Panc1 (cell line): ENCODE measurements at regions not wholly inside any gene's neighbourhood (a gene's known extent, or its start where the extent isn't known, plus 50 kb on each side); places are given as distances from the start of the nearest gene placed in this dataset.

ENCODE experiments used
- ATAC-seq: fragments of 200-7000 bp; cut with Tn5 transposase; 2 replicates; pipeline ENCODE4 v1.9.1; 2020; ENCODE audit warnings: mild to moderate bottlenecking, moderate library complexity
- BruUV-seq: library from RNA; stranded (reverse); fragments of 400-500 nt; replicated peaks from 2 replicates; lab custom pipeline; 2021; lab: Mats Ljungman, UMichigan
- CTCF ChIA-PET: fragments of 300-600 bp; sonication (Branson Sonifier 250); formaldehyde crosslinking; loops from one replicate; lab custom pipeline; 2022; ENCODE audit warnings: antibody characterized with exemption; lab: Charles Lee
- POLR2A ChIA-PET: fragments of 300-600 bp; sonication (Branson Sonifier 250); formaldehyde crosslinking; loops from one replicate; lab custom pipeline; 2022; ENCODE audit warnings: antibody characterized with exemption; lab: Charles Lee
- DNase-seq: peaks from one replicate; pipeline ENCODE4 v3.0.0-alpha.2; 2010; ENCODE audit warnings: low read depth, low spot score
- H3K27ac ChIP-seq: 2 replicates; pipeline ENCODE4 v1.5.1; 2011; ENCODE audit warnings: mild to moderate bottlenecking, low read length, inconsistent platforms
- H3K27me3 ChIP-seq: fragments of 200-500 bp; sonication (Bioruptor generic); 2 replicates; pipeline ENCODE4 v1.6.0; 2014; ENCODE audit warnings: low read length, inconsistent platforms; ENCODE audit not compliant: control insufficient read depth, insufficient read depth
- H3K36me3 ChIP-seq: fragments of 200-500 bp; sonication (Bioruptor generic); 2 replicates; pipeline ENCODE4 v1.5.1; 2014; ENCODE audit warnings: inconsistent platforms, mild to moderate bottlenecking, low read length, moderate library complexity; ENCODE audit not compliant: control insufficient read depth, insufficient read depth
- H3K4me1 ChIP-seq: 2 replicates; pipeline ENCODE4 v1.5.1; 2011; ENCODE audit warnings: inconsistent platforms, mild to moderate bottlenecking, low read length, moderate library complexity; ENCODE audit not compliant: control insufficient read depth, insufficient read depth
- H3K4me3 ChIP-seq, 2 experiments: 2 replicates each; pipeline ENCODE4 v1.5.1; 2011 to 2012; ENCODE audit warnings: low read depth in 2 of 2, low read length in 2 of 2, mild to moderate bottlenecking in 2 of 2, inconsistent platforms in 1 of 2, moderate library complexity in 1 of 2
- H3K9me3 ChIP-seq: fragments of 200-500 bp; sonication (Bioruptor generic); 2 replicates; pipeline ENCODE4 v1.5.1; 2014; ENCODE audit warnings: low read depth, mild to moderate bottlenecking, inconsistent platforms, low read length, moderate library complexity; ENCODE audit not compliant: control insufficient read depth, insufficient read depth
- POLR2AphosphoS5 ChIP-seq: IDR thresholded peaks from 2 replicates; pipeline ENCODE4 v1.6.1; 2012; ENCODE audit warnings: mild to moderate bottlenecking, low read depth, low read length, moderate library complexity
- REST ChIP-seq, 2 experiments: IDR thresholded peaks; 2 replicates each; pipeline ENCODE4 v1.6.1; 2011 to 2012; ENCODE audit warnings: low read depth in 2 of 2, control low read depth in 1 of 2, low read length in 1 of 2, mild to moderate bottlenecking in 1 of 2, moderate library complexity in 1 of 2; ENCODE audit not compliant: insufficient read depth in 1 of 2
- SIN3A ChIP-seq: IDR thresholded peaks from 2 replicates; pipeline ENCODE4 v1.6.1; 2012; ENCODE audit warnings: low read depth, mild to moderate bottlenecking, low read length, moderate library complexity, borderline replicate concordance; ENCODE audit not compliant: insufficient read depth
- TCF7L2 ChIP-seq: IDR thresholded peaks from 2 replicates; pipeline ENCODE4 v1.6.1; 2011; ENCODE audit warnings: mild to moderate bottlenecking, low read depth, low read length, inconsistent platforms
- in situ Hi-C: cut with HindIII; loops from 2 replicates; pipeline ENCODE4 v1.10.0; 2016; ENCODE audit warnings: low sequenced_read_pairs, low pct_unique_long_range_greater_than_20kb
- intact Hi-C: fragments of 100-400 bp; cut with micrococcal nuclease; formaldehyde crosslinking; loops from one replicate; pipeline ENCODE4 v1.10.0; 2022; ENCODE audit not compliant: unreplicated experiment
- TF ChIP-seq, protein P1 (sequence below): fragments of 450-650 bp; IDR thresholded peaks from 2 replicates; pipeline ENCODE4 v1.5.1; 2017; ENCODE audit warnings: mild to moderate bottlenecking

GRCh38 chr14:61620130-61620946 lies 75.0 kb upstream of the HIF1A start:
- Histone ChIP-seq H3K4me1 (no peaks in the 10 kb centered on the region), H3K4me3 (no peak overlapping the region), H3K27me3 (no peaks in the 10 kb centered on the region), H3K9me3 (no peaks in the 10 kb centered on the region), H3K36me3 (no peaks in the 10 kb centered on the region), H3K27ac (no peak overlapping the region)
- no TSS peak for BruUV-seq
- POLR2A ChIA-PET: no interaction called here
- TF ChIP-seq, protein P1, sequence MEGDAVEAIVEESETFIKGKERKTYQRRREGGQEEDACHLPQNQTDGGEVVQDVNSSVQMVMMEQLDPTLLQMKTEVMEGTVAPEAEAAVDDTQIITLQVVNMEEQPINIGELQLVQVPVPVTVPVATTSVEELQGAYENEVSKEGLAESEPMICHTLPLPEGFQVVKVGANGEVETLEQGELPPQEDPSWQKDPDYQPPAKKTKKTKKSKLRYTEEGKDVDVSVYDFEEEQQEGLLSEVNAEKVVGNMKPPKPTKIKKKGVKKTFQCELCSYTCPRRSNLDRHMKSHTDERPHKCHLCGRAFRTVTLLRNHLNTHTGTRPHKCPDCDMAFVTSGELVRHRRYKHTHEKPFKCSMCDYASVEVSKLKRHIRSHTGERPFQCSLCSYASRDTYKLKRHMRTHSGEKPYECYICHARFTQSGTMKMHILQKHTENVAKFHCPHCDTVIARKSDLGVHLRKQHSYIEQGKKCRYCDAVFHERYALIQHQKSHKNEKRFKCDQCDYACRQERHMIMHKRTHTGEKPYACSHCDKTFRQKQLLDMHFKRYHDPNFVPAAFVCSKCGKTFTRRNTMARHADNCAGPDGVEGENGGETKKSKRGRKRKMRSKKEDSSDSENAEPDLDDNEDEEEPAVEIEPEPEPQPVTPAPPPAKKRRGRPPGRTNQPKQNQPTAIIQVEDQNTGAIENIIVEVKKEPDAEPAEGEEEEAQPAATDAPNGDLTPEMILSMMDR: no peak
- no peak for TF ChIP-seq TCF7L2
- no peak for TF ChIP-seq POLR2AphosphoS5
- TF ChIP-seq REST (IDR thresholded peaks at IDR 0.05; ENCODE audit: insufficient read depth in 1 of 2, low read depth in 2 of 2, low read length in 1 of 2): no peak
- no peak for TF ChIP-seq SIN3A
- in situ Hi-C loops: no loop called here
- no peak for ATAC-seq
- DNase-seq: no peak
- CTCF ChIA-PET: interaction anchor here (0.6 kb wide), 1 partner anchor 218 kb away, joined by 4 read pairs; no protein-coding TSS in a partner anchor
- intact Hi-C loops: no loop called here

GRCh38 chr14:61621444-61621843 lies 73.9 kb upstream of the HIF1A start:
- Histone ChIP-seq H3K9me3 (no peaks in the 10 kb centered on the region), H3K27ac (no peak overlapping the region)

More at GRCh38 chr14:61621444-61621843, 73.9 kb upstream of the HIF1A start:
- ATAC-seq: no peak
- DNase-seq: no peak
- Histone ChIP-seq H3K27me3 (no peaks in the 10 kb centered on the region), H3K4me1 (no peaks in the 10 kb centered on the region), H3K36me3 (no peaks in the 10 kb centered on the region), H3K4me3 (no peak overlapping the region)
- intact Hi-C loops: no loop called here
- BruUV-seq: no TSS peak
- CTCF ChIA-PET: no interaction called here
- POLR2A ChIA-PET: no interaction called here
- TF ChIP-seq, protein P1: no peak
- TF ChIP-seq TCF7L2: no peak
- no peak for TF ChIP-seq SIN3A
- no peak for TF ChIP-seq POLR2AphosphoS5
- no peak for TF ChIP-seq REST (IDR thresholded peaks at IDR 0.05; ENCODE audit: insufficient read depth in 1 of 2, low read depth in 2 of 2, low read length in 1 of 2)
- in situ Hi-C loops: no loop called here
